ENCODE measurements at regions not wholly inside any gene's neighbourhood (a gene's known extent, or its start where the extent isn't known, plus 50 kb on each side); places are given as distances from the start of the nearest gene placed in this dataset.

DNA sequence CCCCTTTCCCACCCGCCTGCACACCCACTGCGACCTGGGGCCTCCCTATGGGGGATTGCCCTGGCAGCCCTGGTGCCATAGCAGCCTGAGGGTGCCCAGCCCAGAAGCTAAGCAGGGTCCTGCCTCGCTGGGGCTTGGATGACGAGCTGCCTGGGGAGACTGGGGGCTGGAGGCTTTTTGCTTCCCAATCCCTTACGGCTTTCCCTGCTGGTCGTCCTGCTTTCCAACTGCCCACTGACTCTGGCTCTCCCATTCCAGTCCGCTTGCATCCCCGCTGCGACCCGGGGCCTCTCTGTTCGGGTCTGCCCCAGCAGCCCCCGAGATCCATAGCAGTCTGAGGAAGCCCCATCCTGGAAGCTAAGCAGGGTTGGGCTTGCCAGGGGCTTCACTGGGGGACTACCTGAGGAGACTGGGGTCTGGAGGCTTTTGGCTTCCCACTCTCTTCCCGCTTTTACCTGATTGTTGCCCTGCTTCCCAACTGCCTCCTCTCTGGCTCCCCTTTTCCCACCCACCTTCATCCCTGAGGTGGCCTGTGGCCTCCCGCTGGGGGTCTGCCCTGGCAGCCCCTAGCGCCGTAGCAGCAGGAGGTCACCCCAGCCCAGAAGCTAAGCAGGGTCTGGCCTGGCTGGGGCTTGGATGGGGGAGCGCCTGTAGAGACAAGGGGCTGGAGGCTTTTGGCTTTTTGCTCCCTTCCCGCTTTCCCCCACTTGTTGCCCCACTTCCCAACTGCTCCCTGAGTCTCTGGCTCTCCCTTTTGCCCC lies 2292.8 kb downstream of the TP53TG3F start:
- ChIA-PET CTCF (no interaction called here), POLR2A (no interaction called here)
- H3K27me3 Mint-ChIP-seq (ENCODE audit: low read depth), result peaks cover 3% of the 10 kb centered on the region; the same call in 1 of the 2 replicates
- TF ChIP-seq RELA (CRISPR knock-in tag; IDR thresholded peaks at IDR 0.05; ENCODE audit: borderline replicate concordance), result no peak
- no peak for DNase-seq (ENCODE audit: low spot score)
- no peak overlapping the region for H3K27ac Mint-ChIP-seq
- H3K4me3 Mint-ChIP-seq, result no peak overlapping the region
- H3K36me3 Mint-ChIP-seq, result peaks cover 32% of the 10 kb centered on the region
- H3K4me1 Mint-ChIP-seq, result no peaks in the 10 kb centered on the region
- H3K9me3 Mint-ChIP-seq, result peaks cover 28% of the 10 kb centered on the region
- ATAC-seq, result no peak

DNA sequence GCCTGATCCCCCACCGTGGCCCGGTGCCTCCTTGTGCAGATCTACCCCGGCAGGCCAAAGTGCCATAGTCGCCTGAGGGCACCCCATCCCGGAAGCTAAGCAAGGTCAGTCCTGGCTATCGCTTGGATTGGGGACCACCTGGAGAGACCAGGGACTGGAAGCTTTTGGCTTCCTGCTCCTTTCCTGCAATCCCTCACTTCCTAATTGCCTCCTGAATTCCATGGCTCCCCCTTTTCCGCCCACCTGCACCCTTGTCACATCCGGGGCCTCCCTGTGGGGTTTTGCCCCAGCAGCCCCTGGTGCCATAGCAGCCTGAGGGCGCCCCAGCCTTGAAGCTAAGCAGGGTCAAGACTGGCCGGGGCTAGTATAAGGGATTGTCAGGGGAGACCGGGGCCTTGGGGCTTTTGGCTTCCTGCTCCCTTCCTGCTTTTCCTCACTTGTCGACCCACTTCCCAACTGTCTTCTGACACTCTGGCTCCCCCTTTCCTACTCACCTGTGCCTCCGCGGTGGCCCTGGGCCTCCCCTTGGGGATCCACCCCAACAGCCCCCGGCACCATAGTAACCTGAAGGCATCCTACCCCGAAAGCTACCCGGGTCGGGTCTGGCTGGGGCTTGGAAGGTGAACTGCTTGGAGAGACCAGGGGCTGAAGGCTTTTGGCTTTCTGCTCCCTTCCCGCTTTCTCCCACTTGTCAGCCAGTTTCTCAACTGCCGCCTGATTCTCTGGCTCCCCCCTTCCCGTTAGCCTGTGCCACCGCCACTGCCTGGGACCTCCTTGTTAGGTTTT lies 2293.6 kb downstream of the TP53TG3F start:
- TF ChIP-seq TEAD4 (CRISPR knock-in tag; IDR thresholded peaks at IDR 0.05) (no peak), SOX15 (CRISPR knock-in tag; IDR thresholded peaks at IDR 0.05) (no peak), NR1H2 (CRISPR knock-in tag; IDR thresholded peaks at IDR 0.05) (no peak), ETV6 (CRISPR knock-in tag; IDR thresholded peaks at IDR 0.05) (no peak), ZBTB21 (CRISPR knock-in tag; IDR thresholded peaks at IDR 0.05; ENCODE audit: borderline replicate concordance) (no peak), ATF1 (CRISPR knock-in tag; IDR thresholded peaks at IDR 0.05) (no peak), ERG (CRISPR knock-in tag; IDR thresholded peaks at IDR 0.05) (no peak), MXD4 (CRISPR knock-in tag; IDR thresholded peaks at IDR 0.05; ENCODE audit: borderline replicate concordance) (no peak)
- TF ChIP-seq, protein P1, sequence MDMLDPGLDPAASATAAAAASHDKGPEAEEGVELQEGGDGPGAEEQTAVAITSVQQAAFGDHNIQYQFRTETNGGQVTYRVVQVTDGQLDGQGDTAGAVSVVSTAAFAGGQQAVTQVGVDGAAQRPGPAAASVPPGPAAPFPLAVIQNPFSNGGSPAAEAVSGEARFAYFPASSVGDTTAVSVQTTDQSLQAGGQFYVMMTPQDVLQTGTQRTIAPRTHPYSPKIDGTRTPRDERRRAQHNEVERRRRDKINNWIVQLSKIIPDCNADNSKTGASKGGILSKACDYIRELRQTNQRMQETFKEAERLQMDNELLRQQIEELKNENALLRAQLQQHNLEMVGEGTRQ (CRISPR knock-in tag; IDR thresholded peaks at IDR 0.05), result no peak
- H3K4me3 Mint-ChIP-seq, result no peak overlapping the region
- H3K27me3 Mint-ChIP-seq (ENCODE audit: low read depth), result peaks cover 3% of the 10 kb centered on the region; the same call in 1 of the 2 replicates
- H3K4me1 Mint-ChIP-seq, result no peaks in the 10 kb centered on the region
- H3K9me3 Mint-ChIP-seq, result peaks cover 31% of the 10 kb centered on the region
- POLR2A ChIA-PET, result no interaction called here
- no peak for ATAC-seq
- no peak overlapping the region for H3K27ac Mint-ChIP-seq
- CTCF ChIA-PET, result no interaction called here
- H3K36me3 Mint-ChIP-seq, result peaks cover 28% of the 10 kb centered on the region
- DNase-seq (ENCODE audit: low spot score), result no peak

- POLR2A ChIA-PET, result no interaction called here
- peaks cover 34% of the 10 kb centered on the region for H3K9me3 Mint-ChIP-seq
- CTCF ChIA-PET, result no interaction called here
- peaks cover 30% of the 10 kb centered on the region for H3K36me3 Mint-ChIP-seq
- no peak for TF ChIP-seq MLX (CRISPR knock-in tag; IDR thresholded peaks at IDR 0.05)
- TF ChIP-seq, protein P1 (CRISPR knock-in tag; IDR thresholded peaks at IDR 0.05), result no peak
- TF ChIP-seq, protein P2, sequence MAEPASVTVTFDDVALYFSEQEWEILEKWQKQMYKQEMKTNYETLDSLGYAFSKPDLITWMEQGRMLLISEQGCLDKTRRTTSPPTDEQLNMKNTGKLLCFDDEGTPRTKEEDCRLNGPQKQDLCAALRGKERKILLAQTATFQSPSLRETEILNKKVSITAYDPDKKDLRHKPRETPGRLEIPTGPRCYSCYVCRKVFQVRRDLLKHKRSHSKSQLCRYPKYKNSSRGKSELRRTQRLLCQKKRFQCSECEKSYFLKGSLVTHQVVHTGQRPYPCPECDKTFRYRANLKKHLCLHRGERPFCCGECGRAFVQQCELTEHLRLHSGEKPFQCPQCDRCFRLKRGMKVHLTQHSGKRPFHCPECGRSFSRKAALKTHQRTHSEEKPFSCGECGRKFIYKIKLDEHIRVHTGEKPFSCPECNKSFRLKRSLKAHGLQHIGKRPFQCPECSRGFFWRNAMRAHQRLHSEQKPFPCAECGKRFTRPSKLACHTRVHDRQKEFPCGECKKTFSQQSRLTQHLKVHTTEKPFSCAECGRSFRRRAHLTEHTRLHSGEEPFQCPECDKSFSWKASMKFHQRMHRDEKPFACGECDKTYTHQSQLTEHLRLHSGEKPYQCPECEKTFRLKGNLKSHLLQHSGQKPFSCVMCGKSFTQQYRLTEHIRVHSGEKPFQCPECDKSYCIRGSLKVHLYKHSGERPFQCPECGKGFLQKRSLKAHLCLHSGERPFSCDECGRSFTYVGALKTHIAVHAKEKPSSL (CRISPR knock-in tag; conservative IDR thresholded peaks at IDR 0.05), result no peak
- H3K4me3 Mint-ChIP-seq, result no peak overlapping the region
- H3K4me1 Mint-ChIP-seq, result no peaks in the 10 kb centered on the region
- H3K27me3 Mint-ChIP-seq (ENCODE audit: low read depth), result peaks cover 3% of the 10 kb centered on the region; the same call in 1 of the 2 replicates
- ATAC-seq (no peak), DNase-seq (ENCODE audit: low spot score) (no peak)
- H3K27ac Mint-ChIP-seq, result no peak overlapping the region
Measured at GRCh38 chr16:35753559-35754390, 2294.4 kb downstream of the TP53TG3F start.

Data from WTC11 (cell line).